Neural cell (in vitro differentiated cells): ENCODE measurements at regions not wholly inside any gene's neighbourhood (a gene's known extent, or its start where the extent isn't known, plus 50 kb on each side); places are given as distances from the start of the nearest gene placed in this dataset.

Source experiments
- EP300 ChIP-seq: fragments of 450-650 bp; conservative IDR thresholded peaks from 2 replicates; pipeline ENCODE4 v1.6.1; 2014; ENCODE audit warnings: antibody characterized with exemption, mild to moderate bottlenecking, moderate library complexity; ENCODE audit not compliant: poor library complexity, severe bottlenecking
- TF ChIP-seq, protein P1 (sequence below): fragments of 450-650 bp; IDR thresholded peaks from 2 replicates; pipeline ENCODE4 v1.5.1; 2014; ENCODE audit warnings: antibody characterized with exemption, mild to moderate bottlenecking, moderate library complexity; ENCODE audit not compliant: poor library complexity, severe bottlenecking
- TF ChIP-seq, protein P2 (sequence below): IDR thresholded peaks from 2 replicates; pipeline ENCODE4 v1.6.1; 2012; ENCODE audit warnings: borderline replicate concordance

DNA sequence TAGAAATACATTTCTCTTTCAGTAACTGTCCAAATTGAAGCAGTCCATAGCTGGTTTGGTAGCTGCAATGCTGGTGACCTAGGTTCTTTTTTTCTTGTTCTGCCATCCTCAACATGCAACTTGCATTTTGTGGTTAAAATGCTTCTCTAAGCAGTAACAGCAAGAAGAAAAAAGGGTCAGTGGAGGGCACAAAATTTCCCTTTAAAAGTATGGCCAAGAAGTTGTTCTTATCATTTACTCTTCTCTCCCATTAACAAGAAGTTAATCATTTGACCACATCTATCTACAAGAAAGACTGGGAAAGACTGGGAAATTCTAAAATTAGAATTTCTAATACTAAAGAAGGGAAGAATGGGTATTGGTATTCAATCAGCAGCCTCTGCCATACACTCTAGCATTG, 569.9 kb downstream of the CPS1 start:
- TF ChIP-seq, protein P1, sequence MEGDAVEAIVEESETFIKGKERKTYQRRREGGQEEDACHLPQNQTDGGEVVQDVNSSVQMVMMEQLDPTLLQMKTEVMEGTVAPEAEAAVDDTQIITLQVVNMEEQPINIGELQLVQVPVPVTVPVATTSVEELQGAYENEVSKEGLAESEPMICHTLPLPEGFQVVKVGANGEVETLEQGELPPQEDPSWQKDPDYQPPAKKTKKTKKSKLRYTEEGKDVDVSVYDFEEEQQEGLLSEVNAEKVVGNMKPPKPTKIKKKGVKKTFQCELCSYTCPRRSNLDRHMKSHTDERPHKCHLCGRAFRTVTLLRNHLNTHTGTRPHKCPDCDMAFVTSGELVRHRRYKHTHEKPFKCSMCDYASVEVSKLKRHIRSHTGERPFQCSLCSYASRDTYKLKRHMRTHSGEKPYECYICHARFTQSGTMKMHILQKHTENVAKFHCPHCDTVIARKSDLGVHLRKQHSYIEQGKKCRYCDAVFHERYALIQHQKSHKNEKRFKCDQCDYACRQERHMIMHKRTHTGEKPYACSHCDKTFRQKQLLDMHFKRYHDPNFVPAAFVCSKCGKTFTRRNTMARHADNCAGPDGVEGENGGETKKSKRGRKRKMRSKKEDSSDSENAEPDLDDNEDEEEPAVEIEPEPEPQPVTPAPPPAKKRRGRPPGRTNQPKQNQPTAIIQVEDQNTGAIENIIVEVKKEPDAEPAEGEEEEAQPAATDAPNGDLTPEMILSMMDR = no peak
- TF ChIP-seq, protein P2, sequence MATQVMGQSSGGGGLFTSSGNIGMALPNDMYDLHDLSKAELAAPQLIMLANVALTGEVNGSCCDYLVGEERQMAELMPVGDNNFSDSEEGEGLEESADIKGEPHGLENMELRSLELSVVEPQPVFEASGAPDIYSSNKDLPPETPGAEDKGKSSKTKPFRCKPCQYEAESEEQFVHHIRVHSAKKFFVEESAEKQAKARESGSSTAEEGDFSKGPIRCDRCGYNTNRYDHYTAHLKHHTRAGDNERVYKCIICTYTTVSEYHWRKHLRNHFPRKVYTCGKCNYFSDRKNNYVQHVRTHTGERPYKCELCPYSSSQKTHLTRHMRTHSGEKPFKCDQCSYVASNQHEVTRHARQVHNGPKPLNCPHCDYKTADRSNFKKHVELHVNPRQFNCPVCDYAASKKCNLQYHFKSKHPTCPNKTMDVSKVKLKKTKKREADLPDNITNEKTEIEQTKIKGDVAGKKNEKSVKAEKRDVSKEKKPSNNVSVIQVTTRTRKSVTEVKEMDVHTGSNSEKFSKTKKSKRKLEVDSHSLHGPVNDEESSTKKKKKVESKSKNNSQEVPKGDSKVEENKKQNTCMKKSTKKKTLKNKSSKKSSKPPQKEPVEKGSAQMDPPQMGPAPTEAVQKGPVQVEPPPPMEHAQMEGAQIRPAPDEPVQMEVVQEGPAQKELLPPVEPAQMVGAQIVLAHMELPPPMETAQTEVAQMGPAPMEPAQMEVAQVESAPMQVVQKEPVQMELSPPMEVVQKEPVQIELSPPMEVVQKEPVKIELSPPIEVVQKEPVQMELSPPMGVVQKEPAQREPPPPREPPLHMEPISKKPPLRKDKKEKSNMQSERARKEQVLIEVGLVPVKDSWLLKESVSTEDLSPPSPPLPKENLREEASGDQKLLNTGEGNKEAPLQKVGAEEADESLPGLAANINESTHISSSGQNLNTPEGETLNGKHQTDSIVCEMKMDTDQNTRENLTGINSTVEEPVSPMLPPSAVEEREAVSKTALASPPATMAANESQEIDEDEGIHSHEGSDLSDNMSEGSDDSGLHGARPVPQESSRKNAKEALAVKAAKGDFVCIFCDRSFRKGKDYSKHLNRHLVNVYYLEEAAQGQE = no peak
- no peak for TF ChIP-seq EP300
